DMS79 treated with DMSO at 0.1 percent for 48 hours (cell line): ENCODE measurements at regions not wholly inside any gene's neighbourhood (a gene's known extent, or its start where the extent isn't known, plus 50 kb on each side); places are given as distances from the start of the nearest gene placed in this dataset.
"Not testable (repeated sequence)": the region's sequence is repeated elsewhere in the genome, so short reads cannot be mapped to it uniquely, and the experiment has no call there.

Experiments used
- DNase-seq: peaks from one replicate; lab custom pipeline; 2025; lab: John Stamatoyannopoulos, UW

DNA sequence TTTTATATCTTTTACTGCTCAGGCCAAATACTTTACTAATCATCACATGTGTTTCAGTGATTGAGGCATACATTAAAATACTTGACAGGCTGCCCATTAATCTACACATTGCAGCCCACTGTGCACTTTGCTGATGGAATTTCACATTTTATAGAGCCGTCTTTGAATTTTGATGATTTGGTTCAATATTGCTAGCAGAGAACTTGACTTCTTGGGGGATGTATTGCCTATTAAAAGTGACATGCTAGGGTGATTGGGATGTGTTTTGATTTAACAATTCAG is 1291.0 kb upstream of the GYPC start:
- no peak for DNase-seq

DNA sequence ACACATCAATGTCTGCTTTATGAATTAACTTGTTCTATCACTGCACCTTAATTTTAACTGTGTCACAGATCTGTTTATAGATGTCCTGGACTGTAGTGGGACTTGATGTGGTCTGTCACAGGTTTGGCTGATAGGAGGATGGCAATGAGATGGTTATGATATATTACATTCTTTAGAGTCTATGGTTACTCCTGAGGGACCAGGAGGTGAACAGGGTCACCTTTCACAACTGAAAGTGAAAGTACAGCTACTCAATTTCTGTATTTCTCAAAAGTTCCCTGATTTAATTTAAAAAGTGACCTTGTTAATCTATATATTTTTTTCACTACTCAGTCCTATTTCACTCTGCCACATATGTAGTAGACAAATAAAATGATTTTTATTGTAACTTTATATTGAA is 1284.1 kb upstream of the GYPC start:
- DNase-seq, result no peak

DNA sequence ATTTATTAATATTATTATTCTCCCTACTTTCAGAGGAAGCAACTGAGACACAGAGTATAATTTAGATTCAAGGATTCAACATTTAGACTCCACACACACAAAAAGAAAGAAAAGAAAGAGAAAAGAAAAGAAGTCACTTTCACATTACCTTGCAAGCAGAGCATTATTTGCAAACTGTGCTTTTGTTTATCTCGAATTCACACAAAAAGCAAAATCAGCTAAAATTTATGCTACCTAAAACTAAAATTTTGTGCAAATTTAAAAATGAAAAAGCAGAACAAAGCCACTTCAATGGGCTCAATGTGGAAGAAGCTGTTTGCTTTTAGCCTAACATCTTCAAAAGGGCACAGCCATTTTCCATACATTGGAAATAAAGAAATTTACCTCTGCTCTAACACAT is 1282.7 kb upstream of the GYPC start:
- DNase-seq, result no peak

DNA sequence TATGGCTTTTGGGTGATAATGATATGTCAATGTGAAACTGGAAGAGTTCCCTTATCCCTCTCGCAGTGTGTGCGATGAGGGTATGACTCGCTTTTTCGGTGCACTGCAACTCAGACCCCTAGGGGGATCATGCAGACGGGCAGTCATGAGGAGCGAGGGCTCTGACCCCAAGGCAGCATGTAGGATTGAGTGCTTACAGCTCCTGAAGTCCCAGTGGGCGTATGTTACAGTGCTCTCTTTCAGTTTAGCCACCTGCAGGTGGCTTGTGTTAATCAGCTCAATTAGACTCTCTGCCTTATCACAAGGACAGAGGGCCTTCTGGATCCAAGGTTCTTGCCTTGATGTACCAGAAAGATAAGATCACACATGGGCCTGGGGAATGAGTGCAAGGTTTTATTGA is 1269.9 kb upstream of the GYPC start:
- no peak for DNase-seq

DNA sequence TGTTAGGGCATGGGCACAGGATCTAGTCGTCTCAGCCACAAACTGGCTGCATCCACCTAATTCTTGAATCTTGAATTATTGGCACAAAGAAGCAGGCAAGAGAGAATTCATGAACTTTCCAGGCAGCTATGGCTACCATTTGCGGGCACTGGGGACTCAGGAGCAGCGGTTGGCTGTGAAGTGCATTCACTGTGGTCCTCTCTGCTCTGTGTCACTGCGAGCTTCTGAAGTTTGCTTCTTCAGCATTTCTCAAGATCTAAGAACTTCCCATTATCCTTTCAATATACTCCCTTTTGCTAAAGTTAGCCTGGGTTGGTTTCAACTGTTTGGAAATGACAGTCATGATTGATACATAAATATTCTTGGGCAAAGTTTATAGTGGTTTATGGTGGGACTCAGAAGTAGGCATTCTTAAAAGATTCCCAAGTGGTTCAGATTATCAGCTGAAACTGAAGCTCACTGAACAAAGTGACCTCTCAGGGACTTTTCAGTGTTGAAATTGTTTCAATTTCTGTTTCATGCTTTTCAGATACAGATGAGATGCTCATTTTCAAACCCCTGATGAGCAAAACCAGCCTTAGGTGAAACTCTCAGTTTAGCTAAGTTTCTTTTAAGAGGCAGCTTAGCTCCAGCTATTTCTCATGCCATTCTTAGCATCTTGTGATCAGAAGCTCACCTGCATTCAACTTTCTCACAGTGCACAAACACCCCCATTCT is 1258.3 kb upstream of the GYPC start:
- no peak for DNase-seq

DNA sequence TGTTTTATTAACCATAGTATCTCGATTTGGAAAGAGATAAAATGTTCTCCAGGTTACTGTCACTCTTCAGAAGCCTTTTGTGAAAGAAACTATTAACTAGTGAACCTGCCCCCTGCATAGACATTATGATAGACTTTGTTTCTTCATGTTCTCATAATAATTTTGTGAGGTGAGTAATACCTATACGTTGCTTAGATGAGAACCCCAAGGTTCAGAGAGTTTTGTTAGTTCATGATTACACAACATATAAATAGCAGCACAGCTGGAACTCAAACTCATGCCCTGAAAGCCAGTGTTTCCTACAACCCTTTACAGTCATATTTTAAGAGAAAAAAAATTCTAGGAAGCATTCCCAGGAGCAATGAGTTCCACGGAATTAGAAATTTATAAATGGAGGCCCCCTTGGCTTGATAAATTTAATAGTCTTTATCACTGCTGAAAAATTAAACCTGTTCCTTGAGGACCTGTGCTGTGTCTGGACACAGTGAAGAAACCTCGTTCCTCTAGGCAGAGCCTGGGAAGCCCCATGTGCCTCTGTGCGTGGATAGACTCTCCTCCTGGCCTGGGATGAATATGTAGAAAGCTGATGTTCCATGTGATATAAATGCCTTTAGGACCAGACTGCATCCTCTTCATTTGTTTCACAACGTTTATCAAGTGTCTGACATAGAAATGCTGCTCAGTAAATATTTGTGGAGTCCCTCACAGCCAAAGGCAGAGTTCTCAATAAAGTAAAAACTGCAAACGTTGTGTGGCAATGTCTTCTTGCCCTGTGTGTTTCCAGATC is 1257.0 kb upstream of the GYPC start:
- DNase-seq, result no peak

DNA sequence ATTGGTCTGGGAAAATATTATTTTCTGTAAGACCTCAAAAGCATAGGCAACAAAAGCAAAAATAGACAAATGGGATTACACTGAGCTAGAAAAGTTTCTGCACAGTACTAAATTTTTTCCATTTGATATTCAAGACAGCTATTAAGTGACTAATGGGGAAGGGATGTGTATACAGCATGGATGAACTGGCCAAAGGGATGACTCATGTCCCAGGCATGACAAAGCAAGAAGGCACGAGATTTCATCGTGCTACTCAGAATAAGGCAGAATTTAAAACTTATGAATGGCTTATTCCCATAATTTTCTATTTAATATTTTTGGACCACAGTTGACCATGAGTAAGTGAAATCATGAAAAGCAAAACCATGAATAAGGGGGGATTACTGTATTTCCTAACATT is 1250.1 kb upstream of the GYPC start:
- no peak for DNase-seq

DNA sequence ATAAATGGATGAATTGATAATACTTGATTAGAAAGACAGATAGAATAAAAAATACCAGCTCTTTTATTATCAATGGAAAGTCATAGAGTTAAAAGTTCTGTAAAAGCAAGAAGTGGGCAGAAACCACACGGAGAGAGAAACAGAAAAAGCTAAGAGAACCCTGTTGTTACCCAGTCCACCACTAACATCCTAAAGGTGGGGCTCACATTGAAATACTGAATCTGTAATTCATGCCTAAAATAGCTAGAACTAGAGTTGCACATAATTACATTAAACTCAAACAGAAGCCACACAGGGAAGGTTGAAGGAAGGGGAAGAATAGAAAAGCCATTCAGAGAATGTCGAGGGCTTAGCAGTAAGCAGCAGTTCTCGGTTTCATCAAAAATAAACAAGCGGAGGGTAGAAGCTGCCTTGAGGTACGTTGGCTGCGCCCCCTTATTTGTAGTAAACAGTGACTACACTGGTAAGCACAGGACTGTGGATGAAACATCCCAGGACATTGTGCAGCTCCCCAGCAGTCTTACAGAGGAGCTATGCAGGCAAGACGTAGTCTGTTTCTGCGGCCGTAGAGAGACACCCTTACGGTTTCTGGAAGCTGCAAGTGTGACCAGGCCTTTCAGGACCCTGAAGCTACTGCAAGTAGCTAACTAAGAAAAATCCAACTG is 1247.0 kb upstream of the GYPC start:
- DNase-seq, result no peak

DNA sequence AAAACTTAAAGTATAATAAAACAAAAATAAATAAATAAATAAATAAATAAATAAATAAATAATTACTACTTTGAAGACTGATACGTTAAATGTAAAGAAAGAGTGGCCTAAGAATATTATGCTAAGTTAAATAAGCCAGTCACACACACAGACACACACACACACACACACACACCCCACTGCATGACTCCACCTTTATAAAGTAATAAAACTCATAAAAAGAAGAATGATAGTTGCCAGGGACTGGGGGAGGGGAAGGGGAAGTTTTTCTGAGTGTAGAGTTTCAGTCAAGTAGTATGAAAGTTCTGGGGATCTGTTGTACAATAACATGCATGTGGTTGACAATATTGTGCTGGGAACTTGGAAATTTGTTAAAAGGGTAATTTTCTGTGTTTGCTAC is 1237.5 kb upstream of the GYPC start:
- no peak for DNase-seq

DNA sequence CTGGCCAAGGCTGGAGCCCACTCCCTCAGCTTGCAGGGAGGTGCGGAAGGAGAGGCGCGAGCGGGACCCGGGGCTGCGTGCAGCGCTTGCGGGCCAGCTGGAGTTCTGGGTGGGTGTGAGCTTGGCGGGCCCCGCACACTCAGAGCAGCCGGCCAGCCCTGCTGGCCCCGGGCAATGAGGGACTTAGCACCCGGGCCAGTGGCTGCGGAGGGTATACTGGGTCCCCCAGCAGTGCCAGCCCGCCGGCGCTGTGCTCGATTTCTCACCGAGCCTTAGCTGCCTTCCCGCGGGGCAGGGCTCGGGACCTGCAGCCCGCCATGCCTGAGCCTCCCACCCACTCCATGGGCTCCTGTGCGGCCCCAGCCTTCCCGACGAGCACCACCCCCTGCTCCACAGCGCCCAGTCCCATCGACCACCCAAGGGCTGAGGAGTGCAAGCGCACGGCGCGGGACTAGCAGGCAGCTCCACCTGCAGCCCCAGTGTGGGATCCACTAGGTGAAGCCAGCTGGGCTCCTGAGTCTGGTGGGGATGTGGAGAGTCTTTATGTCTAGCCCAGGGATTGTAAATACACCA is 1233.7 kb upstream of the GYPC start:
- DNase-seq, result not testable (repeated sequence)

DNA sequence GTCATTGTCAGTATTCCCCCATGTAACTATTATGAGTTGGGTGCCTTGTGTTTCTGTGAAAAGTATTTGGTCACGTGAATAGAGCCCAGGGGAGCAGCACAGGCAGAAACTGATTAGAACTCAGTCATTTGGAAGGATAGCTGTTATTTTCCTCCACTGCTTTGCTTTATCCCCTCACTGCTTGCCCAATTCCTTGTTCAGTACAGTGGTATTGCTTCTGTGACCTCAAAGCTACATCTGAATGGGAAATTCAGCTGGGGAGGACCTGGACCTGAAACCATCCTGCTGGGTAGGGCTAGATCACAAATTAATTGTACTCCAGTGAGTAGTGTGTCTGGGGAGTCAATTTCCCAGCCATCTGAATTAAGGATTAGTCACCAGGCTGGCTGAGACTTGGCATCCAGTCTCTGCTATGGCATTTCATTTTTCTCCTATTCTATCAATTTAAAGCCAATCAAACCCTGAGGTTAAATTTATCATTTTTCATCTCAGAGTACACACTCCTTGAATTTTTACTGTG is 1231.6 kb upstream of the GYPC start:
- no peak for DNase-seq

DNA sequence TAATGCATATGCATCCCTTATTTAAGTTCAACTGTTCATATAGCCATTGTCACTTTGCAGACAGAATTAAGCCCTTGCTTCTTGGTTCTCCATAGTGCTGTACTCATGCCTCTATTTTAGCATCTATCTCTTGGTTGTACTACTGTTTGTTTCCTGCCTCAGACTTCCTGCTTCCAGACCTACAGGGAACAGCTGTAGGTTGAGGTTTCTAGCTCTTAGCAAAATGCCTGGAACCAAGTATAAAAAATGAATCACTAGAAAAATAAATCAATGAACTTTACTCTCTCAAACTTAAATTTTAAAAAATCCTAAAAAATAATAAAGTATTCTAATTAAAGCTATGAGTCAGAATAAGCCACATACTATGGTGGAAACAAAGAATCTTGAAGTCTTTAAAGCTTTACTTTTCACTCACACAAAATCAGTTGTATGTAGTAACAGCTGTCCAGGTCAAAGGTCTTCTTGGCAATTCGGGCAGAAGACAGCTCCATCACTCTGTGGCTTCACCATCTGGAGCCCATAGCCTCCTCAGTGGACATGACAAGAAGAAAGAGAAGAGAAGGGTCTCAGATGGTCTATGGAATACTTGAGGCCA is 1228.1 kb upstream of the GYPC start:
- no peak for DNase-seq

DNA sequence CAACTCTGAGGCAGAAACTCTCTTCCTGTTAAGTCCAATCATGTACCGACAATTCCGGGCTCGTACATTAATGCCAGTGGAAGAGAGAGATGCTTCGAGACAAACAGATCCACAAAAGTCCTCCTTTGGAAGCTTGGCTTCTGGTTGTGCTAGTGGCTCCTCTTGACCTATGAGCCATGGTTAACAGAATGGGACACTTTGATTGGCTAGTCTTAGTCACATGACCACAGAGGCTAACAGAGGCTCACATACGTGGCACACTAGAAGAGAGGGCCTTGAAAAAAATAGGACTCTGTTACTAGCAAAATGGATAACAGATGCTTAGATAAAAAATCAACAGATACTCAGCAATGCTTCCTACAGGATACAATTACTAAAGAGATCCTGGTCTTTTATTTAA is 1211.9 kb upstream of the GYPC start:
- DNase-seq, result no peak

DNA sequence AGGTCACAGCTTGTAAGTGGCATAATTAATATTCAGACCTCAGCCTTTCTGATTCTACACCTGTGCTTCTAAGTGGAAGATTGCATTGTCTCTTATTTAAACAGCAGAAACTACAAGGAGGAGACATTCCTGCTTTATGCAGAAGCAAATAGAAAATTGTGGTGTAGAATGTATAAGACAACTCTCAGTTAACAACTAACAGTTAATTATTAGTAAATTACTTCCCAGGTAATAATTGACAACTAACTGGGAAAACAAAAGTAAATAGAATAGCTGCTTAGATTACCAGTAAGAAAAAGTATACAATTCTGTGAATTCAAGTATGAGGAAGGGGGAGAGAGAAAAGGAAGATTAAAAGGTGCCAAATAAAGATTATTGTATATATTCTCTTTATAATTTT is 1210.5 kb upstream of the GYPC start:
- no peak for DNase-seq

DNA sequence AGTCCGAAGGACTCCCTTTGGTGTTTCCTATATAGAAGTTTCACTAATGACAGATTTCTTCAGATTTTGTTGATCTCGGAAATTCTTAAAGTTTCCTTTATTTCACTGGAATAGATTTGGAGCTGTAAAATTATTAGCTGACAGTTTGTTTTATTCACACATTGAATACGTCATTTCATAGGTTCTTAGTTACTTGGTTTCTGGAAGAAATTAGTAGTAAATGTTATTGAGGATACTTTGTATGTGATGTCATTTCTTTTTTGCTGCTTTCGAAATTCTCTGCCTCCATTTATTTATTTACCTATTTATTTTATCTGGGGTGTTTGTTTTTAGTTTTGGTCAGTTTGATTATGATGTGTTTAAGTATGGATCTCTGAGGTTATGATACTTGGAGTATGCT is 1205.9 kb upstream of the GYPC start:
- DNase-seq, result no peak

DNA sequence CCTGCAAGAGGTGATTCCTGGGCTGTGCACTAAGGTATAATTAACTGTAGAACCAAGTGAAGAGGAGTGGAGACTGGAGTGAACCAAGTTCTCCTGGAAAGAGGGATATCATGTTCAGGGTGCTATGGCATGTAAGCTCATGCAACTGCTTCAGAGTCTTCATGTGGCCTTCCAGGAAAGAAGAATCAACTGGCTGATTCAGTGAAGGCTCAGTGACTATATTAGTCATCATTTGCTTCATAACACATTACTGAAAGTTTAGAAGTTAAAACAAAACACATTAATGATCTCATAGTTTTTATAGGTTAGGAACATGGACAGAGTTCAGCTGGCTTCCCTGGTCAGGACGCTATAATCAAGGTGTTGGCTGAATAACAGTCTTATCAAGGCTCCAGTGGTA is 1200.8 kb upstream of the GYPC start:
- DNase-seq, result no peak

DNA sequence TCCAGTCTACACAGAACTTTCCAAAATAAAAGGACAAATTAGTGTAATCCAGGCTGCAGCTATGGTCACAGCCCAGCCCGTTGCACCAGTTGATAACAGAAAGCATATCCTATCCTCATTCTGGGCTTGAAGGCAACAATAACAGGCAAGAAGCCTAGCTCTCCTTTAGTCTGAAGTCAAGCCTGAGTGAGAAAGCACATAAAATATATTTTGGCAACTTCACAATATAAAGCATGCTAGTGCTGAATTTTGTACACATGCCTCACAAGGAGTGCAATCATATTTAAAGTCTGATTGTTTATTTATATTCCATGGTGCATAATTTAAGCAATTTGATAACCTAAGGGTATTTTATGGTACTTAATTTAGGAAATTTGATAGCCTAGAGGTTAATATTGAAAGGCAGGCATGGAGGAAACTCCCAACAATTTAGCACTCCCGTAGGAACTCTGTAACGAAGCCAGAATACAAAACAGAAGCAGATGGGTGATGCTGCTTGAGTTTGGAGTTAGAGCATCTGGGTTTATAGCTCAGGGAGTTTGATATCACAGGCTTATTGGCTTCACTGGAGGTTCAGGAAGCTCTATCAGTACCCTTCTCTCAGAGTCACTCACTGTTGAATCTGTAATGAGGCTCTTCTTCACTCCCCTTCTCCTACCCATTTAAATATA is 1199.1 kb upstream of the GYPC start:
- no peak for DNase-seq

DNA sequence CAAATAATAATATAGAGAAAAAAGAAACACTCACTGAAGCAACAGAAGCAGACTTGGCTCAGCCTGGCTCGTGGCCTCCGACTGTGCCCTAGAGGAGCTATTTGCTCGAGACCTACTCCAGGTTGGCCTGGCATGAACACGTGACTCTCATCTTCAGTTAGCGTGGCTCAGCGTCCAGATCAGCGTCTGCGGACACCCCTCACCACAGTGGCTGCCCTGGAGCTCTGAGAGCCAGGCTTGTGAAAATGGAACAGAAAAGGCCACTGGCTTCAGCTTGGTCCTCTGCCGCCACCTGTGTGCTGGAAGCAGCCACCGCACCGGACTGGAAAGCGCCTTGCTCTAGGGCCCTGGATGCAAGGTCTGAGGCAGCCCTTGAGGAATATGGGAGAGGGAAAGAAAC is 1184.0 kb upstream of the GYPC start:
- no peak for DNase-seq

DNA sequence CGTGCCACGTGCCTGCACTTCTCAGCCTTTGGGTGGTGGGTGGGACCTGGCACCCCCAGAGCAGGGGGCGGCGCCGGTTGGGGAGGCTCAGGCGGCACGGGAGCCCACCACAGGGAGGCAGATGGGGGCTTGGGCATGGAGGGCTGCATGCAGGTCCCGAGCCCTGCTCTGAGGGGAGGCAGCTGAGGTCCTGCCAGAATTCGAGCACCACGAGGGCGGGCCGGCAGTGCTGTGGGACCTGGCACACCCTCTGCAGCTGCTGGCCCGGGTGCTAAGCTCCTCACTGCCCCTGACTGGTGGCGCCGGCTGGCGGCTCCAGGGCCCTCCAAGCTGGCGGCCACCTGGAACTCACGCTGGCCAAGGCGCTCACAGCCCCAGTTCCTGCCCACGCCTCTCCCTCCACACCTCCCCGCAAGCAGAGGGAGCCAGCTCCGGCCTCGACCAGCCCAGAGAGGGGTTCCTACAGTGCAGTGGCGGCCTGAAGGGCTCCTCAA is 1176.8 kb upstream of the GYPC start:
- no peak for DNase-seq

DNA sequence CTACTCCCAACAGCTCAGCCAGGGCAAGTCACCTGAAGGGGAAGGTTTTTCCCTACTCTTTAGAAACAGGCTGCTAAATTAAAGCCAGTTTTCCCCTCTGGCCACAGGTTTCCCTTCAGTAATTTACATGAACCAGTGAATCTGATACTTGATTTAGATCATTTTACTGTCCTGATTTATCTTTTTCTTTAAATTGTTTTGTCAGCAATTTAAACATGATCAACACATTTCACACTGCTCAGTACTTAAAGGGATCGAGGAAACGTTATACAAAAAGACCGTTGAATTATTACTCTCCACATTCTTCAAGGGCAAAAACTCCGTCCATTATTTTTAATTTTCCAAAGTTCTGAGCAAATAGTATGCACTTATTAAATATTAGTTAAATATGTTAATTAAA is 1165.7 kb upstream of the GYPC start:
- no peak for DNase-seq

DNA sequence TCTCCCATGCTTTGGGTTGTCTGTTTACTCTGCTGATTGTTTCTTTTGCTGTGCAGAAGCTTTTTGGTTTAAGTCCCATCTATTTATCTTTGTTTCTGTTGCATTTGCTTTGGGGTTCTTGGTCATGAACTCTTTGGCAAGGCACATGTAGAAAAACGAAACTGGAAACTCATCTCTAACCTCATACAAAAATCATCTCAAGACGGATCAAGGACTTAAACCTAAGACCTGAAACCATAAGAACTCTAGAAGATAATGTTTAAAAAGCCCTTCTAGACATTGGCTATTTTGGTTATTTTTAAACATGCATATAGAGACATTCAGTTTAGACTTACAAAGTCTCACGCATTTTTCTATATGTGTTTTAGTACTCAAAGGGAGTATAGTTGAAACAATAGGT is 1164.3 kb upstream of the GYPC start:
- DNase-seq, result no peak

DNA sequence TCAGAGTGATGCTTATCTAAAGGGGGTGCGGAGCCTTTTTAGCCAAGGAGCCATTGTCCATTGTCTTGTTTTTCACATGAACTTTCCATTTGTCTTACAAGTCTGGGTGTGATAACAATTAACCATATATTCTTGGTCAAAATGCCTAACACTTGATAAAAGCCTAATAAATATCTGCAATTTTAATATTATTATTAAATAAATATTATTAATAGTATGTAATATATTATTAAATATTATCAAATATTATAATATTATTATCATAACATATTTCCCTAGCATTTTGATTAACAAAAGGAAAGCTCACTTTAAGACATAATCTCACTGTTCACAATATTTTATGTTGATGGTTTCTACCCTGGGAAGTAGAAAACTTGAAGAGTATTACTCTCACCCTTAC is 1143.6 kb upstream of the GYPC start:
- no peak for DNase-seq
